Epithelial cell of esophagus (primary cell): ENCODE measurements at regions not wholly inside any gene's neighbourhood (a gene's known extent, or its start where the extent isn't known, plus 50 kb on each side); places are given as distances from the start of the nearest gene placed in this dataset.

ENCODE experiments used
- DNase-seq: peaks from one replicate; pipeline ENCODE4 v3.0.0; 2010; ENCODE audit warnings: low read depth
- H3K4me3 ChIP-seq: 2 replicates; pipeline ENCODE4 v1.5.1; 2011; ENCODE audit warnings: mild to moderate bottlenecking, low read length, control low read depth
- CTCF ChIP-seq: IDR thresholded peaks from 2 replicates; pipeline ENCODE4 v1.5.1; 2011; ENCODE audit warnings: low read depth, mild to moderate bottlenecking, low read length, control low read depth, inconsistent platforms; ENCODE audit not compliant: insufficient read depth; ENCODE audit errors: missing control alignments

GRCh38 chrX:15146515-15146914, 123.4 kb downstream of the ASB9 start:
- DNase-seq: peak; percentile 3
- peak; percentile 35 for TF ChIP-seq CTCF
- H3K4me3 ChIP-seq: no peak overlapping the region

GRCh38 chrX:15143825-15144121, 126.1 kb downstream of the ASB9 start:
- H3K4me3 ChIP-seq: no peak overlapping the region
- no peak for TF ChIP-seq CTCF
- DNase-seq: peak; percentile 3

- peak; percentile 49 for DNase-seq
- TF ChIP-seq CTCF: peak; percentile 74
- H3K4me3 ChIP-seq: no peak overlapping the region
Measured at GRCh38 chrX:15143050-15143824, 126.6 kb downstream of the ASB9 start.

GRCh38 chrX:15142084-15142715, 127.7 kb downstream of the ASB9 start:
- DNase-seq: peak; percentile 1
- H3K4me3 ChIP-seq: no peak overlapping the region
- TF ChIP-seq CTCF: no peak

- no peak overlapping the region for H3K4me3 ChIP-seq
- DNase-seq: no peak
- TF ChIP-seq CTCF: no peak
Measured at GRCh38 chrX:15136795-15137194, 133.1 kb downstream of the ASB9 start.

GRCh38 chrX:15129412-15129811, 140.5 kb downstream of the ASB9 start:
- no peak overlapping the region for H3K4me3 ChIP-seq
- no peak for TF ChIP-seq CTCF
- no peak for DNase-seq

GRCh38 chrX:15128861-15129260, 141.0 kb downstream of the ASB9 start:
- no peak overlapping the region for H3K4me3 ChIP-seq
- TF ChIP-seq CTCF: no peak
- DNase-seq: peak; percentile 22
